WI38 (cell line): ENCODE measurements at regions not wholly inside any gene's neighbourhood (a gene's known extent, or its start where the extent isn't known, plus 50 kb on each side); places are given as distances from the start of the nearest gene placed in this dataset.

Experiments used
- H3K4me3 ChIP-seq: 2 replicates; pipeline ENCODE4 v1.5.1; 2011; ENCODE audit warnings: low read depth, mild to moderate bottlenecking, control low read depth, low read length
- TF ChIP-seq, protein P1 (sequence below): IDR thresholded peaks from 2 replicates; pipeline ENCODE4 v1.5.1; 2012; ENCODE audit warnings: low read depth, mild to moderate bottlenecking, control low read depth, low read length

DNA sequence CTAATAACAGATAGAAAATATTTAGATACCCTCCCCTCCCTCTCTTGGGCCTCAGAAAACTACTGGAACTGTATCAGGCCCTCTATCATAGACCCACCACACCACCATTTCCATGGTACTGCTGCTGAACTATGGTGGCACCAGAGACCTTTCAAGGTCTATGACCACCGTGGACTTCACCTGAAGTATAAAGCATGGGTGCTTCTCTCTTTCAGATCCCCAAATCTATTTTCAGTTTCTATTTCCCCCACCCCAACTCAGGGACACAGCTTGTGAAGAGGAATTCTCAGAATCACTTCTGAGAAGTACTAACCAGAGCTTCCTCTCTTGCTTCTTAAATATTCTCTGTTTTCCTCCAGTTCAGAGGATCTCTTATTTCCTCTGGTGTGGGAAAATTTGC, 840.8 kb upstream of the HTR2C start:
- TF ChIP-seq, protein P1, sequence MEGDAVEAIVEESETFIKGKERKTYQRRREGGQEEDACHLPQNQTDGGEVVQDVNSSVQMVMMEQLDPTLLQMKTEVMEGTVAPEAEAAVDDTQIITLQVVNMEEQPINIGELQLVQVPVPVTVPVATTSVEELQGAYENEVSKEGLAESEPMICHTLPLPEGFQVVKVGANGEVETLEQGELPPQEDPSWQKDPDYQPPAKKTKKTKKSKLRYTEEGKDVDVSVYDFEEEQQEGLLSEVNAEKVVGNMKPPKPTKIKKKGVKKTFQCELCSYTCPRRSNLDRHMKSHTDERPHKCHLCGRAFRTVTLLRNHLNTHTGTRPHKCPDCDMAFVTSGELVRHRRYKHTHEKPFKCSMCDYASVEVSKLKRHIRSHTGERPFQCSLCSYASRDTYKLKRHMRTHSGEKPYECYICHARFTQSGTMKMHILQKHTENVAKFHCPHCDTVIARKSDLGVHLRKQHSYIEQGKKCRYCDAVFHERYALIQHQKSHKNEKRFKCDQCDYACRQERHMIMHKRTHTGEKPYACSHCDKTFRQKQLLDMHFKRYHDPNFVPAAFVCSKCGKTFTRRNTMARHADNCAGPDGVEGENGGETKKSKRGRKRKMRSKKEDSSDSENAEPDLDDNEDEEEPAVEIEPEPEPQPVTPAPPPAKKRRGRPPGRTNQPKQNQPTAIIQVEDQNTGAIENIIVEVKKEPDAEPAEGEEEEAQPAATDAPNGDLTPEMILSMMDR = no peak
- no peak overlapping the region for H3K4me3 ChIP-seq

GRCh38 chrX:113741744-113742143, 842.1 kb upstream of the HTR2C start:
- TF ChIP-seq, protein P1 = no peak

DNA sequence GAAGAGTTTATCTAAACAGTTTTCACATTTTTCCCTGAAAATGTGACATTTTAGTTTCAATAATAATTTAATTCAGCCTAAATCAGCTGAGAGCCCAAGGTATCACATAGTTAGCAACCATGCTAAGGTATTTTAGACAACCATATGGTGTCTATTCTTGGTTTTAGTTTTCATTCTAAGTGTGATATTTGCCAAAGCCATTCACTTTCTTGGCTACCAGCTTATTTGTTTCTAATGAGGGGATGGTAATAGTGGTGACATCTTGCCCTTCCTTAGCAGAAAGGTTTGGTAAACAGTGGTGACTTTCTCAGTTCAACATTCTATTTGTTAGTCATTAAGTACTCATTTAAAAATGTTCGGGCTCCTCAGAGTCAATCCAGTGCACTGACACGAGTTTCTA, 854.9 kb upstream of the HTR2C start:
- no peak overlapping the region for H3K4me3 ChIP-seq
- TF ChIP-seq, protein P1 = no peak

More at GRCh38 chrX:113741744-113742143, 842.1 kb upstream of the HTR2C start:
- H3K4me3 ChIP-seq = no peak overlapping the region

- TF ChIP-seq, protein P1 = no peak
- no peak overlapping the region for H3K4me3 ChIP-seq
Measured at GRCh38 chrX:113726898-113727297, 857.0 kb upstream of the HTR2C start.

GRCh38 chrX:113726466-113726865, 857.4 kb upstream of the HTR2C start:
- TF ChIP-seq, protein P1 = no peak
- no peak overlapping the region for H3K4me3 ChIP-seq

GRCh38 chrX:113726009-113726408, 857.9 kb upstream of the HTR2C start:
- H3K4me3 ChIP-seq = no peak overlapping the region
- TF ChIP-seq, protein P1 = no peak

- TF ChIP-seq, protein P1 = no peak
- no peak overlapping the region for H3K4me3 ChIP-seq
Measured at GRCh38 chrX:113699939-113700338, 859.3 kb upstream of the AMOT start.
